A549 (cell line): ENCODE measurements at regions not wholly inside any gene's neighbourhood (a gene's known extent, or its start where the extent isn't known, plus 50 kb on each side); places are given as distances from the start of the nearest gene placed in this dataset.
"Not testable (repeated sequence)": the region's sequence is repeated elsewhere in the genome, so short reads cannot be mapped to it uniquely, and the experiment has no call there.

Source experiments
- ATAC-seq, 2 experiments: fragments of 200-7000 bp in 1 of 2; fragments of >200 bp in 1 of 2; cut with Nextera tagmentation in 1 of 2; cut with Tn5 transposase in 1 of 2; 3 replicates each; pipeline versions ENCODE4 v1.8.0 to v1.9.1; 2018 to 2020; ENCODE audit warnings: mild to moderate bottlenecking in 1 of 2, moderate library complexity in 1 of 2
- CTCF ChIA-PET: fragments of 300-600 bp; sonication (Branson Sonifier 250); formaldehyde crosslinking; extraction: SDS; loops from one replicate; lab custom pipeline; 2021; ENCODE audit warnings: antibody characterized with exemption, inconsistent platforms; lab: Yijun Ruan, JAX
- POLR2A ChIA-PET: fragments of 350-600 bp; formaldehyde crosslinking; extraction: SDS; loops from one replicate; lab custom pipeline; 2021; ENCODE audit warnings: antibody characterized with exemption, inconsistent platforms; lab: Yijun Ruan, JAX
- DNase-seq, 2 experiments: peaks; one replicate each; pipeline versions ENCODE4 v3.0.0 to v3.0.0-alpha.2; 2011 to 2016; ENCODE audit warnings: low read depth in 1 of 2, low spot score in 1 of 2
- FAIRE-seq: peaks from 2 replicates; lab custom pipeline; 2011; peaks lifted over from hg19 to GRCh38; lab: Jason Lieb, UNC
- H3K27ac ChIP-seq, 2 experiments: fragments of >200 bp; sonication (Bioruptor Twin); formaldehyde crosslinking; 3 replicates each; pipeline ENCODE4 v1.5.1; 2016 to 2017
- H3K4me1 ChIP-seq: fragments of >200 bp; sonication (Bioruptor Twin); formaldehyde crosslinking; 3 replicates; pipeline ENCODE4 v1.6.1; 2016
- H3K4me2 ChIP-seq: fragments of >200 bp; sonication (Bioruptor Twin); formaldehyde crosslinking; 3 replicates; pipeline ENCODE4 v1.6.1; 2016
- H3K4me3 ChIP-seq: fragments of >200 bp; sonication (Bioruptor Twin); formaldehyde crosslinking; 3 replicates; pipeline ENCODE4 v1.5.1; 2016
- H3K9me3 ChIP-seq: fragments of >200 bp; sonication (Bioruptor Twin); formaldehyde crosslinking; 3 replicates; pipeline ENCODE4 v1.6.1; 2016
- CBX2 ChIP-seq: fragments of 200-600 bp; sonication (generic); IDR thresholded peaks from 2 replicates; pipeline ENCODE4 v1.6.1; 2016; ENCODE audit warnings: low read depth, mild to moderate bottlenecking, borderline replicate concordance
- CBX8 ChIP-seq: fragments of 200-600 bp; sonication (generic); IDR thresholded peaks from 2 replicates; pipeline ENCODE4 v1.6.1; 2016
- CTCF ChIP-seq: fragments of >200 bp; sonication (Bioruptor Twin); formaldehyde crosslinking; IDR thresholded peaks from 3 replicates; pipeline ENCODE4 v1.5.1; 2016
- EHMT2 ChIP-seq: fragments of 200-600 bp; sonication (generic); IDR thresholded peaks from 2 replicates; pipeline ENCODE4 v1.6.1; 2016; ENCODE audit warnings: antibody characterized with exemption, low read depth, mild to moderate bottlenecking, moderate library complexity
- ELK1 ChIP-seq: fragments of 150-350 bp; IDR thresholded peaks from 2 replicates; pipeline ENCODE4 v1.6.1; 2014; ENCODE audit warnings: low read depth, mild to moderate bottlenecking, low read length
- EP300 ChIP-seq, 2 experiments: fragments of >200 bp; sonication (Bioruptor Twin); formaldehyde crosslinking; IDR thresholded peaks; 2 replicates in 1 of 2; 3 replicates in 1 of 2; pipeline ENCODE4 v1.6.1; 2016 to 2017
- FOSB ChIP-seq: fragments of 250-450 bp; sonication (Bioruptor Pico); IDR thresholded peaks from 2 replicates; pipeline ENCODE4 v1.5.0; 2020; ENCODE audit warnings: mild to moderate bottlenecking, moderate library complexity
- FOSL2 ChIP-seq, 2 experiments: fragments of 450-650 bp in 1 of 2; fragments of >200 bp in 1 of 2; sonication (Bioruptor Twin) in 1 of 2; formaldehyde crosslinking; IDR thresholded peaks; 2 replicates each; pipeline versions ENCODE4 v1.5.0 to v1.6.1; 2016 to 2020; ENCODE audit warnings: mild to moderate bottlenecking in 1 of 2, moderate library complexity in 1 of 2
- FOXS1 ChIP-seq: fragments of 250-450 bp; sonication (Bioruptor Pico); IDR thresholded peaks from 2 replicates; pipeline ENCODE4 v1.5.0; 2020; ENCODE audit warnings: mild to moderate bottlenecking, moderate library complexity
- JUN ChIP-seq, 2 experiments: fragments of >200 bp; sonication (Bioruptor Twin); formaldehyde crosslinking; IDR thresholded peaks; 2 replicates in 1 of 2; 3 replicates in 1 of 2; pipeline ENCODE4 v1.6.1; 2016 to 2017
- MAFK ChIP-seq: fragments of 450-650 bp; IDR thresholded peaks from 2 replicates; pipeline ENCODE4 v1.6.1; 2014; ENCODE audit not compliant: partially characterized antibody
- NPAS2 ChIP-seq: fragments of 250-450 bp; sonication (Bioruptor Pico); IDR thresholded peaks from 2 replicates; pipeline ENCODE4 v1.8.0; 2022; ENCODE audit warnings: mild to moderate bottlenecking, moderate library complexity, borderline replicate concordance
- NR3C1 ChIP-seq: fragments of >200 bp; sonication (Bioruptor Twin); formaldehyde crosslinking; IDR thresholded peaks from 3 replicates; pipeline ENCODE4 v1.6.1; 2017
- RCOR1 ChIP-seq: fragments of 150-350 bp; IDR thresholded peaks from 2 replicates; pipeline ENCODE4 v1.6.1; 2014; ENCODE audit warnings: antibody characterized with exemption, low read length, low read depth
- RFX5 ChIP-seq: fragments of 450-650 bp; IDR thresholded peaks from 2 replicates; pipeline ENCODE4 v1.7.1; 2014; ENCODE audit warnings: antibody characterized with exemption, mild to moderate bottlenecking, moderate library complexity
- WGBS: methylation state at CpG from one replicate; pipeline ENCODE4 v1.1.6; 2017; ENCODE audit errors: missing lambda C conversion rate; 5-methylcytosine and 5-hydroxymethylcytosine counted together
- TF ChIP-seq, protein P1 (sequence below): fragments of 200-600 bp; sonication (generic); IDR thresholded peaks from 2 replicates; pipeline ENCODE4 v1.6.1; 2016; ENCODE audit warnings: antibody characterized with exemption, mild to moderate bottlenecking, moderate library complexity
- TF ChIP-seq, protein P2 (sequence below): fragments of >200 bp; sonication (Bioruptor Twin); formaldehyde crosslinking; IDR thresholded peaks from 3 replicates; pipeline ENCODE4 v1.6.1; 2016
- TF ChIP-seq, protein P3 (sequence below): fragments of 250-450 bp; sonication (Bioruptor Pico); IDR thresholded peaks from 2 replicates; pipeline ENCODE4 v1.5.0; 2020; ENCODE audit warnings: low read depth, mild to moderate bottlenecking, moderate library complexity

GRCh38 chr4:112747036-112747435, 110.1 kb downstream of the LARP7 start:
- Histone ChIP-seq H3K4me3 (no peak overlapping the region), H3K9me3 (no peaks in the 10 kb centered on the region), H3K4me1 (no peaks in the 10 kb centered on the region; the same call in 2 of the 3 replicates), H3K4me2 (no peak overlapping the region), H3K27ac (no peak overlapping the region)
- CTCF ChIA-PET = interaction anchor here (0.7 kb wide), 1 partner anchor 19 kb away, joined by 4 read pairs; no protein-coding TSS in a partner anchor
- POLR2A ChIA-PET = no interaction called here
- ATAC-seq (no peak), DNase-seq (no peak), FAIRE-seq (no peak)
- WGBS = 50% methylated on average over 1 of the region's 1 CpG
- no peak for TF ChIP-seq NPAS2 (CRISPR knock-in tag)
- TF ChIP-seq, protein P1, sequence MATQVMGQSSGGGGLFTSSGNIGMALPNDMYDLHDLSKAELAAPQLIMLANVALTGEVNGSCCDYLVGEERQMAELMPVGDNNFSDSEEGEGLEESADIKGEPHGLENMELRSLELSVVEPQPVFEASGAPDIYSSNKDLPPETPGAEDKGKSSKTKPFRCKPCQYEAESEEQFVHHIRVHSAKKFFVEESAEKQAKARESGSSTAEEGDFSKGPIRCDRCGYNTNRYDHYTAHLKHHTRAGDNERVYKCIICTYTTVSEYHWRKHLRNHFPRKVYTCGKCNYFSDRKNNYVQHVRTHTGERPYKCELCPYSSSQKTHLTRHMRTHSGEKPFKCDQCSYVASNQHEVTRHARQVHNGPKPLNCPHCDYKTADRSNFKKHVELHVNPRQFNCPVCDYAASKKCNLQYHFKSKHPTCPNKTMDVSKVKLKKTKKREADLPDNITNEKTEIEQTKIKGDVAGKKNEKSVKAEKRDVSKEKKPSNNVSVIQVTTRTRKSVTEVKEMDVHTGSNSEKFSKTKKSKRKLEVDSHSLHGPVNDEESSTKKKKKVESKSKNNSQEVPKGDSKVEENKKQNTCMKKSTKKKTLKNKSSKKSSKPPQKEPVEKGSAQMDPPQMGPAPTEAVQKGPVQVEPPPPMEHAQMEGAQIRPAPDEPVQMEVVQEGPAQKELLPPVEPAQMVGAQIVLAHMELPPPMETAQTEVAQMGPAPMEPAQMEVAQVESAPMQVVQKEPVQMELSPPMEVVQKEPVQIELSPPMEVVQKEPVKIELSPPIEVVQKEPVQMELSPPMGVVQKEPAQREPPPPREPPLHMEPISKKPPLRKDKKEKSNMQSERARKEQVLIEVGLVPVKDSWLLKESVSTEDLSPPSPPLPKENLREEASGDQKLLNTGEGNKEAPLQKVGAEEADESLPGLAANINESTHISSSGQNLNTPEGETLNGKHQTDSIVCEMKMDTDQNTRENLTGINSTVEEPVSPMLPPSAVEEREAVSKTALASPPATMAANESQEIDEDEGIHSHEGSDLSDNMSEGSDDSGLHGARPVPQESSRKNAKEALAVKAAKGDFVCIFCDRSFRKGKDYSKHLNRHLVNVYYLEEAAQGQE = no peak
- TF ChIP-seq, protein P2, sequence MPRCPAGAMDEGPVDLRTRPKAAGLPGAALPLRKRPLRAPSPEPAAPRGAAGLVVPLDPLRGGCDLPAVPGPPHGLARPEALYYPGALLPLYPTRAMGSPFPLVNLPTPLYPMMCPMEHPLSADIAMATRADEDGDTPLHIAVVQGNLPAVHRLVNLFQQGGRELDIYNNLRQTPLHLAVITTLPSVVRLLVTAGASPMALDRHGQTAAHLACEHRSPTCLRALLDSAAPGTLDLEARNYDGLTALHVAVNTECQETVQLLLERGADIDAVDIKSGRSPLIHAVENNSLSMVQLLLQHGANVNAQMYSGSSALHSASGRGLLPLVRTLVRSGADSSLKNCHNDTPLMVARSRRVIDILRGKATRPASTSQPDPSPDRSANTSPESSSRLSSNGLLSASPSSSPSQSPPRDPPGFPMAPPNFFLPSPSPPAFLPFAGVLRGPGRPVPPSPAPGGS = no peak
- TF ChIP-seq ELK1 = no peak
- no peak for TF ChIP-seq CBX2
- TF ChIP-seq RCOR1 = no peak
- TF ChIP-seq NR3C1 = no peak
- no peak for TF ChIP-seq CBX8
- no peak for TF ChIP-seq RFX5
- no peak for TF ChIP-seq FOSB (CRISPR knock-in tag)
- TF ChIP-seq FOXS1 (CRISPR knock-in tag) = no peak
- TF ChIP-seq MAFK = no peak
- TF ChIP-seq EP300 (IDR thresholded peaks at IDR 0.05) = no peak
- no peak for TF ChIP-seq JUN (IDR thresholded peaks at IDR 0.05)
- TF ChIP-seq, protein P3, sequence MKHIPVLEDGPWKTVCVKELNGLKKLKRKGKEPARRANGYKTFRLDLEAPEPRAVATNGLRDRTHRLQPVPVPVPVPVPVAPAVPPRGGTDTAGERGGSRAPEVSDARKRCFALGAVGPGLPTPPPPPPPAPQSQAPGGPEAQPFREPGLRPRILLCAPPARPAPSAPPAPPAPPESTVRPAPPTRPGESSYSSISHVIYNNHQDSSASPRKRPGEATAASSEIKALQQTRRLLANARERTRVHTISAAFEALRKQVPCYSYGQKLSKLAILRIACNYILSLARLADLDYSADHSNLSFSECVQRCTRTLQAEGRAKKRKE (CRISPR knock-in tag) = no peak
- no peak for TF ChIP-seq CTCF
- TF ChIP-seq EHMT2 = no peak

DNA sequence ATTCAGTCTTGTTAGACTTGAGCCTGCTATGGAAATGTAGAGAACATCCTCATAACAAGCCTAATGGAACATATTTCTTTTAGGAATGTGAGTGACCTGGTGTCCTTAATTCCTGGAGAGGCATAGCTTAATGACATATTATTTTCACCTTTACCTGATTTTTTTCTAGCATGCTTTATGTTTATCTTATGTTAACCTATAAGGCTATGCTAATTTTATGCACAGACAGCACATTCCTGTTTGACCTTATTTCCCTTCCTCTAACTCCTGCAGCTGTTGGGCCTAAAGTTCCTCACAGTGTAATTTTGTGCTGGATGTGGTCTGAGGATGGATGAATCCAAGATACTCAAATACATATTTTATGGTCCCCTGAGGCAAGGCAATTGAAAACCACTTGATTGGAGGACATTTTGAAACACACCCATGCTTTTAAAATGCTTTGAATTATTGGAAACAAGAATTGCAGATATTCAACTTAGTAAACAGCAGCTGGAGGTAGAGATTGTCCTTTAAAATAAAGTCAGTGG, 111.5 kb downstream of the LARP7 start:
- H3K4me1 ChIP-seq = no peaks in the 10 kb centered on the region; the same call in 2 of the 3 replicates
- no peak overlapping the region for H3K4me2 ChIP-seq
- ChIA-PET POLR2A (no interaction called here), CTCF (interaction anchor here (4.5 kb wide), 1 partner anchor 14 kb away, joined by 26 read pairs; no protein-coding TSS in a partner anchor)
- DNase-seq = no peak
- no peak overlapping the region for H3K27ac ChIP-seq
- H3K4me3 ChIP-seq = no peak overlapping the region
- no peak for TF ChIP-seq FOSL2 (IDR thresholded peaks at IDR 0.05)
- TF ChIP-seq FOSL2 (CRISPR knock-in tag; IDR thresholded peaks at IDR 0.05) = no peak
- no peak for TF ChIP-seq NPAS2 (CRISPR knock-in tag)
- peak; percentile 39 for TF ChIP-seq MAFK
- FAIRE-seq = no peak
- ATAC-seq = no peak
- H3K9me3 ChIP-seq = no peaks in the 10 kb centered on the region

GRCh38 chr4:112750749-112751148, 113.8 kb downstream of the LARP7 start:
- CTCF ChIA-PET = interaction anchor here (0.9 to 4.5 kb wide), 3 partner anchors 12 to 17 kb away, joined by 3 to 26 read pairs (median 6); no protein-coding TSS in a partner anchor
- ATAC-seq, H3K4me3 ChIP-seq, H3K9me3 ChIP-seq, H3K4me1 ChIP-seq, FAIRE-seq, DNase-seq, POLR2A ChIA-PET, H3K4me2 ChIP-seq, H3K27ac ChIP-seq: not testable (repeated sequence)
- 58% methylated on average over 7 of the region's 7 CpGs for WGBS
